H1 (cell line): ENCODE measurements at regions not wholly inside any gene's neighbourhood (a gene's known extent, or its start where the extent isn't known, plus 50 kb on each side); places are given as distances from the start of the nearest gene placed in this dataset.

Experiments used
- CTCF ChIA-PET: fragments of 300-600 bp; sonication (Branson Sonifier 250); formaldehyde crosslinking; loops from one replicate; lab custom pipeline; 2021; ENCODE audit not compliant: partially characterized antibody; lab: Charles Lee
- POLR2A ChIA-PET: fragments of 300-600 bp; sonication (Branson Sonifier 250); formaldehyde crosslinking; loops from one replicate; lab custom pipeline; 2021; ENCODE audit warnings: inconsistent platforms; ENCODE audit not compliant: partially characterized antibody; lab: Charles Lee
- DNase-seq, 2 experiments: peaks; one replicate each; pipeline versions ENCODE4 v3.0.0 to v3.0.0-alpha.2; 2010 to 2022; ENCODE audit warnings: low spot score in 2 of 2, low read depth in 1 of 2, mixed read lengths in 1 of 2
- FAIRE-seq: peaks from 2 replicates; lab custom pipeline; 2011; peaks lifted over from hg19 to GRCh38; lab: Jason Lieb, UNC
- H2AFZ ChIP-seq: 2 replicates; pipeline ENCODE4 v1.8.1; 2012; ENCODE audit warnings: low read length, inconsistent platforms
- H2AK5ac ChIP-seq: 2 replicates; pipeline ENCODE4 v1.6.1; 2013; ENCODE audit warnings: low read depth, low read length
- H2BK120ac ChIP-seq: replicated peaks from 2 replicates; pipeline ENCODE3; 2013; ENCODE audit warnings: low read depth, low read length, inconsistent platforms
- H2BK12ac ChIP-seq: 2 replicates; pipeline ENCODE4 v1.6.1; 2013; ENCODE audit warnings: low read depth, low read length
- H2BK15ac ChIP-seq: 2 replicates; pipeline ENCODE4 v1.6.1; 2013; ENCODE audit warnings: low read length
- H2BK20ac ChIP-seq: 2 replicates; pipeline ENCODE4 v1.6.1; 2013; ENCODE audit warnings: low read length
- H2BK5ac ChIP-seq: 2 replicates; pipeline ENCODE4 v1.6.1; 2013; ENCODE audit warnings: low read depth, low read length
- H3K14ac ChIP-seq: 2 replicates; pipeline ENCODE4 v1.6.1; 2013; ENCODE audit warnings: inconsistent platforms; ENCODE audit not compliant: insufficient read length
- H3K18ac ChIP-seq: 2 replicates; pipeline ENCODE4 v1.6.1; 2013; ENCODE audit warnings: low read length; ENCODE audit errors: extremely low read depth
- H3K23ac ChIP-seq: 2 replicates; pipeline ENCODE4 v1.6.1; 2013; ENCODE audit warnings: inconsistent platforms; ENCODE audit not compliant: insufficient read length
- H3K23me2 ChIP-seq: 2 replicates; pipeline ENCODE4 v1.6.1; 2013; ENCODE audit warnings: low read depth, low read length
- H3K27ac ChIP-seq: 2 replicates; pipeline ENCODE4 v1.6.1; 2011; ENCODE audit warnings: low read depth, low read length, inconsistent platforms
- H3K27me3 ChIP-seq, 4 experiments: replicated peaks in 1 of 4; 1 replicate in 1 of 4; 2 replicates in 3 of 4; pipeline versions ENCODE4 v1.6.1 to v1.8.1; 2011 to 2013; ENCODE audit warnings: low read length in 3 of 4, mild to moderate bottlenecking in 3 of 4, inconsistent platforms in 2 of 4, mixed read lengths in 2 of 4, moderate library complexity in 1 of 4; ENCODE audit not compliant: control insufficient read depth in 3 of 4, insufficient read depth in 3 of 4; ENCODE audit errors: extremely low read depth in 1 of 4
- H3K36me3 ChIP-seq, 4 experiments: 2 replicates each; pipeline versions ENCODE4 v1.6.1 to v1.8.1; 2011 to 2013; ENCODE audit warnings: mild to moderate bottlenecking in 4 of 4, low read length in 3 of 4, moderate library complexity in 2 of 4, control low read depth in 1 of 4, inconsistent platforms in 1 of 4; ENCODE audit not compliant: insufficient read depth in 4 of 4, control insufficient read depth in 2 of 4
- H3K4ac ChIP-seq: replicated peaks from 2 replicates; pipeline ENCODE3; 2013; ENCODE audit warnings: low read length, low read depth, mixed read lengths, inconsistent platforms; ENCODE audit not compliant: insufficient read length
- H3K4me1 ChIP-seq, 4 experiments: replicated peaks in 1 of 4; 1 replicate in 1 of 4; 2 replicates in 3 of 4; pipeline versions ENCODE4 v1.6.1 to v1.8.1; 2011 to 2013; ENCODE audit warnings: low read length in 3 of 4, inconsistent platforms in 2 of 4, mixed read lengths in 1 of 4; ENCODE audit not compliant: insufficient read depth in 4 of 4, control insufficient read depth in 3 of 4
- H3K4me2 ChIP-seq, 2 experiments: 2 replicates each; pipeline versions ENCODE4 v1.6.1 to v1.8.1; 2011 to 2013; ENCODE audit warnings: low read depth in 2 of 2, low read length in 2 of 2, control low read depth in 1 of 2, inconsistent platforms in 1 of 2, mild to moderate bottlenecking in 1 of 2; ENCODE audit not compliant: insufficient read depth in 1 of 2
- H3K4me3 ChIP-seq, 4 experiments: fragments of 200-600, 300-600 bp in 1 of 4; sonication (generic), shearing (Covaris generic), sonication (Bioruptor Twin) in 1 of 4; 2 replicates each; pipeline versions ENCODE4 v1.5.1 to v1.8.1; 2011 to 2016; ENCODE audit warnings: low read length in 4 of 4, low read depth in 3 of 4, control low read depth in 2 of 4, inconsistent platforms in 2 of 4, mild to moderate bottlenecking in 2 of 4, mixed read lengths in 1 of 4, moderate library complexity in 1 of 4; ENCODE audit not compliant: insufficient read depth in 2 of 4; ENCODE audit errors: extremely low read depth in 1 of 4
- H3K56ac ChIP-seq: replicated peaks from 2 replicates; pipeline ENCODE3; 2013; ENCODE audit warnings: low read depth, mild to moderate bottlenecking, mixed read lengths, low read length, inconsistent platforms; ENCODE audit not compliant: insufficient read length
- H3K79me1 ChIP-seq: 2 replicates; pipeline ENCODE4 v1.6.1; 2013; ENCODE audit warnings: low read depth, low read length, control low read depth
- H3K79me2 ChIP-seq, 2 experiments: 2 replicates each; pipeline versions ENCODE4 v1.6.1 to v1.8.1; 2012 to 2013; ENCODE audit warnings: low read length in 2 of 2, mild to moderate bottlenecking in 2 of 2, inconsistent platforms in 1 of 2; ENCODE audit not compliant: insufficient read depth in 2 of 2, control insufficient read depth in 1 of 2
- H3K9ac ChIP-seq, 4 experiments: replicated peaks in 1 of 4; 1 replicate in 1 of 4; 2 replicates in 3 of 4; pipeline versions ENCODE4 v1.6.1 to v1.8.1; 2011 to 2013; ENCODE audit warnings: low read depth in 3 of 4, low read length in 3 of 4, control low read depth in 2 of 4, mild to moderate bottlenecking in 2 of 4, moderate library complexity in 2 of 4, inconsistent platforms in 1 of 4; ENCODE audit errors: extremely low read depth in 1 of 4
- H3K9me3 ChIP-seq, 2 experiments: 2 replicates each; pipeline versions ENCODE4 v1.6.1 to v1.8.1; 2012 to 2013; ENCODE audit warnings: mild to moderate bottlenecking in 2 of 2, moderate library complexity in 2 of 2, control low read depth in 1 of 2, inconsistent platforms in 1 of 2, low read depth in 1 of 2, low read length in 1 of 2, mixed read lengths in 1 of 2; ENCODE audit not compliant: insufficient read depth in 2 of 2
- H4K20me1 ChIP-seq, 2 experiments: replicated peaks in 1 of 2; 2 replicates each; pipeline versions ENCODE3 to v1.8.1; 2011 to 2013; ENCODE audit warnings: inconsistent platforms in 2 of 2, low read length in 2 of 2, mild to moderate bottlenecking in 1 of 2; ENCODE audit not compliant: insufficient read depth in 2 of 2, control insufficient read depth in 1 of 2
- H4K5ac ChIP-seq: 2 replicates; pipeline ENCODE4 v1.6.1; 2013; ENCODE audit warnings: low read length, low read depth, mixed read lengths, inconsistent platforms; ENCODE audit not compliant: insufficient read length
- H4K8ac ChIP-seq: 2 replicates; pipeline ENCODE4 v1.8.0; 2013; ENCODE audit warnings: mild to moderate bottlenecking, moderate library complexity, low read length, inconsistent platforms; ENCODE audit not compliant: insufficient read depth; ENCODE audit errors: extremely low read depth
- H4K91ac ChIP-seq: replicated peaks from 2 replicates; pipeline ENCODE3; 2013; ENCODE audit warnings: low read length, mixed read lengths, inconsistent platforms; ENCODE audit not compliant: insufficient read length
- CEBPB ChIP-seq: IDR thresholded peaks from 2 replicates; pipeline ENCODE4 v1.6.1; 2012; ENCODE audit warnings: low read depth, low read length
- EGR1 ChIP-seq: IDR thresholded peaks from 2 replicates; pipeline ENCODE4 v1.6.1; 2011; ENCODE audit warnings: low read depth, low read length, borderline replicate concordance
- EP300 ChIP-seq, 2 experiments: IDR thresholded peaks; 1 replicate in 1 of 2; 2 replicates in 1 of 2; pipeline ENCODE4 v1.6.1; 2011 to 2012; ENCODE audit warnings: low read depth in 2 of 2, low read length in 2 of 2, mild to moderate bottlenecking in 2 of 2, borderline replicate concordance in 1 of 2, inconsistent platforms in 1 of 2, moderate library complexity in 1 of 2
- RXRA ChIP-seq: IDR thresholded peaks from 2 replicates; pipeline ENCODE4 v1.6.1; 2011; ENCODE audit warnings: low read depth, mild to moderate bottlenecking, low read length, moderate library complexity; ENCODE audit not compliant: insufficient read depth
- USF2 ChIP-seq: IDR thresholded peaks from 2 replicates; pipeline ENCODE4 v1.6.1; 2011; ENCODE audit warnings: low read length, improper control_type of control experiment
- YY1 ChIP-seq: IDR thresholded peaks from 2 replicates; pipeline ENCODE4 v1.6.1; 2011; ENCODE audit warnings: low read depth, mild to moderate bottlenecking, low read length
- WGBS, 2 experiments: shearing (Covaris generic) in 1 of 2; methylation state at CpG; one replicate each; pipeline versions ENCODE4 v1.1.6 to v1.1.7; 2013 to 2015; ENCODE audit warnings: low lambda C conversion rate in 2 of 2, mixed read lengths in 2 of 2, inconsistent platforms in 1 of 2, low coverage in 1 of 2, missing lambda C conversion rate in 1 of 2; ENCODE audit not compliant: insufficient replicate concordance in 2 of 2, insufficient coverage in 1 of 2, insufficient read length in 1 of 2; ENCODE audit errors: extremely low coverage in 1 of 2, missing lambda C conversion rate in 1 of 2; 5-methylcytosine and 5-hydroxymethylcytosine counted together
- TF ChIP-seq, protein P1 (sequence below): IDR thresholded peaks from 2 replicates; pipeline ENCODE4 v1.6.1; 2012; ENCODE audit warnings: inconsistent platforms

GRCh38 chr4:98796991-98797390 lies 131.9 kb downstream of the EIF4E start:
- Histone ChIP-seq H4K91ac (no peak overlapping the region), H3K36me3 (no peaks in the 10 kb centered on the region), H4K8ac (no peak overlapping the region), H2BK5ac (no peak overlapping the region), H3K79me2 (no peaks in the 10 kb centered on the region), H2AFZ (no peak overlapping the region), H3K18ac (no peak overlapping the region), H3K4me2 (no peak overlapping the region), H2AK5ac (no peak overlapping the region), H3K9me3 (no peaks in the 10 kb centered on the region), H4K20me1 (no peaks in the 10 kb centered on the region), H3K23ac (no peak overlapping the region), H3K4ac (no peak overlapping the region), H3K27me3 (no peaks in the 10 kb centered on the region), H3K79me1 (no peaks in the 10 kb centered on the region), H2BK120ac (no peak overlapping the region), H3K56ac (no peak overlapping the region), H3K9ac (no peak overlapping the region), H2BK12ac (no peak overlapping the region), H3K27ac (no peak overlapping the region), H3K23me2 (no peaks in the 10 kb centered on the region; the same call in 1 of the 2 replicates), H3K14ac (no peak overlapping the region), H2BK20ac (no peak overlapping the region), H3K4me3 (no peak overlapping the region), H2BK15ac (no peak overlapping the region), H4K5ac (no peak overlapping the region), H3K4me1 (peaks cover 0 to 8% (median 2%) of the 10 kb centered on the region in 4 experiments; a peak in 2 of 7 replicates)
- FAIRE-seq (no peak), DNase-seq (no peak)
- TF ChIP-seq CEBPB: no peak
- no peak for TF ChIP-seq EP300 (IDR thresholded peaks at IDR 0.05; ENCODE audit: borderline replicate concordance in 1 of 2, low read depth in 2 of 2, low read length in 2 of 2)
- no peak for TF ChIP-seq EGR1
- TF ChIP-seq USF2: no peak
- TF ChIP-seq YY1: no peak
- TF ChIP-seq, protein P1, sequence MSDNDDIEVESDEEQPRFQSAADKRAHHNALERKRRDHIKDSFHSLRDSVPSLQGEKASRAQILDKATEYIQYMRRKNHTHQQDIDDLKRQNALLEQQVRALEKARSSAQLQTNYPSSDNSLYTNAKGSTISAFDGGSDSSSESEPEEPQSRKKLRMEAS: no peak
- TF ChIP-seq RXRA: no peak
- CTCF ChIA-PET: no interaction called here
- 89% methylated on average over 7 of the region's 7 CpGs; no CpG with 5 or more reads in 1 of the 2 experiments for WGBS, 2 experiments
- POLR2A ChIA-PET: no interaction called here
